ENCODE measurements at regions not wholly inside any gene's neighbourhood (a gene's known extent, or its start where the extent isn't known, plus 50 kb on each side); places are given as distances from the start of the nearest gene placed in this dataset.

- no peaks in the 10 kb centered on the region for H3K36me3 ChIP-seq (ENCODE audit: low read depth, low read length)
- no peaks in the 10 kb centered on the region for H3K27me3 ChIP-seq (ENCODE audit: low read length)
- no TSS peak for BruUV-seq (replicated peaks)
- no peaks in the 10 kb centered on the region for H3F3A ChIP-seq (ENCODE audit: low read length, unreplicated experiment)
- H3K79me2 ChIP-seq (ENCODE audit: low read length): no peaks in the 10 kb centered on the region
- ChIA-PET POLR2A (ENCODE audit: unreplicated experiment) (no interaction called here), CTCF (no interaction called here)
- ATAC-seq (no peak), DNase-seq (no peak)
- no peak overlapping the region for H3K4me2 ChIP-seq (ENCODE audit: low read length)
- H3K4me1 ChIP-seq (ENCODE audit: insufficient read depth, low read length): no peaks in the 10 kb centered on the region
- intact Hi-C loops (cut with micrococcal nuclease): no loop called here
- H3K9ac ChIP-seq (ENCODE audit: low read length): no peak overlapping the region
- H2AFZ ChIP-seq (ENCODE audit: low read length): no peak overlapping the region
- no peak for TF ChIP-seq EZH2 (IDR thresholded peaks at IDR 0.05; ENCODE audit: low read length, unreplicated experiment)
- TF ChIP-seq CTCF (conservative IDR thresholded peaks at IDR 0.05; ENCODE audit: low read depth, low read length): no peak
- no peak for TF ChIP-seq EZH2phosphoT487 (IDR thresholded peaks at IDR 0.05; ENCODE audit: borderline replicate concordance, low read length)
- no peak overlapping the region for H3K4me3 ChIP-seq (ENCODE audit: low read length)
- no peaks in the 10 kb centered on the region for H4K20me1 ChIP-seq (ENCODE audit: low read length)
- H3K9me3 ChIP-seq (ENCODE audit: low read length): no peaks in the 10 kb centered on the region
- no peaks in the 10 kb centered on the region for H3K9me2 ChIP-seq (replicated peaks; ENCODE audit: low read length)
- no peak overlapping the region for H3K27ac ChIP-seq (ENCODE audit: low read length)
These were observed 774.9 kb downstream of the CDH8 start for GRCh38 chr16:61261315-61261714.

- H3F3A ChIP-seq (ENCODE audit: low read length, unreplicated experiment): no peaks in the 10 kb centered on the region
- H3K79me2 ChIP-seq (ENCODE audit: low read length): no peaks in the 10 kb centered on the region
- ATAC-seq (no peak), DNase-seq (no peak)
- no peak overlapping the region for H3K4me3 ChIP-seq (ENCODE audit: low read length)
- CTCF ChIA-PET: no interaction called here
- no peak overlapping the region for H2AFZ ChIP-seq (ENCODE audit: low read length)
- no peaks in the 10 kb centered on the region for H3K27me3 ChIP-seq (ENCODE audit: low read length)
- H3K9me3 ChIP-seq (ENCODE audit: low read length): no peaks in the 10 kb centered on the region
- intact Hi-C loops (cut with micrococcal nuclease): no loop called here
- no peaks in the 10 kb centered on the region for H4K20me1 ChIP-seq (ENCODE audit: low read length)
- no peaks in the 10 kb centered on the region for H3K36me3 ChIP-seq (ENCODE audit: low read depth, low read length)
- POLR2A ChIA-PET (ENCODE audit: unreplicated experiment): no interaction called here
- no peak overlapping the region for H3K9ac ChIP-seq (ENCODE audit: low read length)
- BruUV-seq (replicated peaks): no TSS peak
- H3K4me2 ChIP-seq (ENCODE audit: low read length): no peak overlapping the region
- H3K9me2 ChIP-seq (replicated peaks; ENCODE audit: low read length): no peaks in the 10 kb centered on the region
- H3K4me1 ChIP-seq (ENCODE audit: insufficient read depth, low read length): no peaks in the 10 kb centered on the region
- H3K27ac ChIP-seq (ENCODE audit: low read length): no peak overlapping the region
- TF ChIP-seq EZH2phosphoT487 (IDR thresholded peaks at IDR 0.05; ENCODE audit: borderline replicate concordance, low read length) (no peak), EZH2 (IDR thresholded peaks at IDR 0.05; ENCODE audit: low read length, unreplicated experiment) (no peak)
These were observed 789.6 kb downstream of the CDH8 start for GRCh38 chr16:61246592-61246991.

GRCh38 chr16:61243954-61244353, 792.3 kb downstream of the CDH8 start:
- intact Hi-C loops (cut with micrococcal nuclease): no loop called here

More at GRCh38 chr16:61243954-61244353, 792.3 kb downstream of the CDH8 start:
- TF ChIP-seq EZH2 (IDR thresholded peaks at IDR 0.05; ENCODE audit: low read length, unreplicated experiment): no peak
- TF ChIP-seq CTCF (conservative IDR thresholded peaks at IDR 0.05; ENCODE audit: low read depth, low read length): no peak
- no peak for TF ChIP-seq EZH2phosphoT487 (IDR thresholded peaks at IDR 0.05; ENCODE audit: borderline replicate concordance, low read length)
- ATAC-seq (no peak), DNase-seq (no peak)
- Histone ChIP-seq H3F3A (ENCODE audit: low read length, unreplicated experiment) (no peaks in the 10 kb centered on the region), H4K20me1 (ENCODE audit: low read length) (no peaks in the 10 kb centered on the region), H3K27ac (ENCODE audit: low read length) (no peak overlapping the region), H3K4me1 (ENCODE audit: insufficient read depth, low read length) (no peaks in the 10 kb centered on the region), H3K79me2 (ENCODE audit: low read length) (no peaks in the 10 kb centered on the region), H2AFZ (ENCODE audit: low read length) (no peak overlapping the region), H3K9me2 (replicated peaks; ENCODE audit: low read length) (no peaks in the 10 kb centered on the region), H3K36me3 (ENCODE audit: low read depth, low read length) (no peaks in the 10 kb centered on the region), H3K9ac (ENCODE audit: low read length) (no peak overlapping the region), H3K27me3 (ENCODE audit: low read length) (no peaks in the 10 kb centered on the region), H3K4me2 (ENCODE audit: low read length) (no peak overlapping the region), H3K4me3 (ENCODE audit: low read length) (no peak overlapping the region), H3K9me3 (ENCODE audit: low read length) (no peaks in the 10 kb centered on the region)
- ChIA-PET CTCF (no interaction called here), POLR2A (ENCODE audit: unreplicated experiment) (no interaction called here)
- BruUV-seq (replicated peaks): no TSS peak

Data from PC-3 (cell line).